GM18909 (cell line): ENCODE measurements at regions not wholly inside any gene's neighbourhood (a gene's known extent, or its start where the extent isn't known, plus 50 kb on each side); places are given as distances from the start of the nearest gene placed in this dataset.
A peak's percentile ranks its signal among the peaks of the same experiment; 100 is the strongest.
"Not testable (repeated sequence)": the region's sequence is repeated elsewhere in the genome, so short reads cannot be mapped to it uniquely, and the experiment has no call there.

Experiments
- ATAC-seq: cut with Tn5 transposase; IDR thresholded peaks from one replicate; pipeline ENCODE4 v1.9.1; 2021; ENCODE audit warnings: mild to moderate bottlenecking; ENCODE audit not compliant: unreplicated experiment, poor library complexity

GRCh38 chr18:32884543-32884942 is 111.7 kb upstream of the KLHL14 start:
- peak; percentile 84 for ATAC-seq

DNA sequence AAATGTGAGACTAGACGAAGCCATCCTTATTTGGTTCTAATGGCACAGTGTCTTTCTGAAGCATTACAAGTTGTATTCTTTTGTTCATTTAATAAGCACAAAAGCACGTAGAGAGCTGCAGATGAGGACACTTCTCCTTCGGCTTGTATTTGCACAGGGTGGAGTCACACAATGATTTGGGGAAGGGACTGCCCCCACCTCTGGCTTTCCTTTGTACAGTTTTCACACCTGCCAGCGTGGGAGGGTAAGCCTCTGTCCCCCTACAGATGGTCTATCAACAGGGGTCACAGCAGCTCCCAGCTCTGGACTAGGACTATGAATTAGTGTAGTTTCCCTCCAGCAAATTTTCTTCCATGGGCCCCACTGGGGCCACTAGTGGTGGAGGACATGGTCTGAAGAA is 108.2 kb upstream of the KLHL14 start:
- ATAC-seq: no peak

DNA sequence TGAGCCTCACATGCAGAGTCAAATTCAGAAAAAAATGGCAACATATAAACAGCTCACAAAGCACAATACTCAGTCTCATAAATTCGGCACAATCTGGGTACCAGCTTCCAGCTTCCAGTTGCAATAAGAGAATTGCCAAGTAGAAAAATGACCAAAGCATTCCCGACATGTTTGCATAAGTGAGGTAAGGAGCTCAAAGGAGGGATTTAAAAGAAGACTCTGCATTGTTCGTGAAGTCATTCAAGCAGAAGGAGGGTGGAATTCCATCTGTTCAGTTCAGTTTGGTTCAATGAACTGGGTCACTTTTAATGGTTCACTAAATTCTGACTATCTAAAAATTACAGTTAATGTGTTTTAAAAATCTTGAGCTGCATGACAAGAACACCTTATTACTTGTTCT is 106.7 kb upstream of the KLHL14 start:
- ATAC-seq: no peak

GRCh38 chr18:32878436-32878835 is 105.6 kb upstream of the KLHL14 start:
- no peak for ATAC-seq

GRCh38 chr18:32877371-32877770 is 104.5 kb upstream of the KLHL14 start:
- no peak for ATAC-seq

GRCh38 chr18:32875625-32876024 is 102.8 kb upstream of the KLHL14 start:
- no peak for ATAC-seq

DNA sequence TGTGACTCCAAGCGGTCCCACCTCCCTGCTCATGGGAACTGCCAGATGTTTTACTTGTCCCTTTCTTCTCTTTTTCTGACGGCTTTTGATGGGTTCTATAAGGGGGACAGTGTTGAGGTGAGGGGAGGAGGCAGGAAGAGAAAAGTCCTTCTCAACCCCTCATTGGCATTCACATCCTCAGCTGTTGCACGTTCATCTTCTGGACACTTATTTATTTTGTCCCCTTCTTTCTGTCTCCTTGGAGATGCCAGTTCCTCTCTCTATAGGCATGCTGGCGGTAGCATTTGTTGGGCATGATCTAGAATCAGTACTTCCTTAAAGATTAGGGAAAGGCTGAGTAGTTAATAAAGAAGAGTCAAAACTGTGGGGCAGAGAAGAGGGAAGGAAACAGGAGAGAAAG is 99.0 kb upstream of the KLHL14 start:
- no peak for ATAC-seq

- ATAC-seq: no peak
Measured at GRCh38 chr18:32870611-32871010, 97.8 kb upstream of the KLHL14 start.

- no peak for ATAC-seq
Measured at GRCh38 chr18:32868406-32868805, 95.6 kb upstream of the KLHL14 start.

DNA sequence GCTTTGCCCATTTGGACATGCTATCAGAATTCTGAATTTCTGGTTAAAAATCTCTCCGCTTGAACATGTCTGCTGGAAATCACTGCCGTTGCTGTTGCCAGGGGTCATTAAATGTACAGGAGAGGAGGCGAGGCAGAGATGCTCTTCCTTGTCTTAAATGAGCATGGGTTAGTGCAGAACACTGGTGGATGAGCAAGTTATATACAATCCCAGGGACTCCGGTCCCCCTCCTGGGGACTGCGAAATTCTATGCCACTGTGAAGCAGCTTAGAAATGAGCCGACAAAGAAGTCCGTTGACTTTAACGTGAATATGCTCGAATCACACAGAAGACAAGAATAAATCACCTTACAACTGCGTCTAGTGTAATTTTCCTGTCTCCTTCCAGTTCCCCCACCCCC is 95.1 kb upstream of the KLHL14 start:
- no peak for ATAC-seq

- no peak for ATAC-seq
Measured at GRCh38 chr18:32867330-32867729, 94.5 kb upstream of the KLHL14 start.

DNA sequence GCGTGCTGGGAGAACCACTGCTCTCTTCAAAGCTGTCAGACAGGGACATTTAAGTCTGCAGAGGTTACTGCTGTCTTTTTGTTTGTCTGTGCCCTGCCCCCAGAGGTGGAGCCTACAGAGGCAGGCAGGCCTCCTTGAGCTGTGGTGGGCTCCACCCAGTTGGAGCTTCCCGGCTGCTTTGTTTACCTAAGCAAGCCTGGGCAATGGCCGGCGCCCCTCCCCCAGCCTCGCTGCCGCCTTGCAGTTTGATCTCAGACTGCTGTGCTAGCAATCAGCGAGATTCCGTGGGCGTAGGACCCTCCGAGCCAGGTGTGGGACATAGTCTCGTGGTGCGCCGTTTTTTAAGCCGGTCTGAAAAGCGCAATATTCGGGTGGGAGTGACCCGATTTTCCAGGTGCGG is 89.2 kb upstream of the KLHL14 start:
- not testable (repeated sequence) for ATAC-seq

DNA sequence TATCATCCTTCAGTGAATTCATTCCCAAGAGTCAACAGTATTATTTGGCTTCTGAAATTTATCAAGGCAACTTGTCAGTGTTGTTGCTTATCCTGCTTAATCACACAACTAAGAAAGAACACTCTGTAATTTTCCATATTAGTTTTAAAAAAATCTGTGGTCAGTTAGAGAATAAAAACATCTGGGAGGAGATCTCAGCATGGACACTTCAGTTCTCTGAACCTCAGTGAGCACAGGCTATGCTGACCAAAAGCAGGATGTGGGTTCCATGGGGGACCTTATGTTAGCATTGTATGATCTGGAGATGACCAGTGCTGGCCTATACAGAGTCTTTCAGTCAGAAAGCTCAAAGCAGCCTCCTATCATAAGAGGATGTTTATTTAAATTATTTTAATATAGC is 79.1 kb upstream of the KLHL14 start:
- ATAC-seq: no peak

DNA sequence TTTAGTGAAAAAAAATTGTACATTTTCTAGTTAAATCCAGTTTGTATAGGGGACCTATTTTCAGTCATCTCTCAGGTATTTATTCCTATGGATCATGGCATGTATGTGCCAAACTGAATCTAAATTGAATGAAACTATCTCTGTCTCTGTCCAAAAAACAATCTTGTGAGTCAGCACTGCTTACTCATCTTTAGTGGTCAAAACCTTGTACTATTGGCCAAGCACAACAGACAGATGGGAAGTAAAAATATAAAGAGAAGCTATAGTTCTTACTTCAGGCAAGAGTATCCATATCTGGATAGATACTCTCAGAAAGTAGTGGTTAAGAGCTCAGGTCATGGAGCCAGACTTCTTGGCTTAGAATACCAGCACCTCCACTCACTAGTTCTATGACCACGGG is 76.0 kb upstream of the KLHL14 start:
- no peak for ATAC-seq

DNA sequence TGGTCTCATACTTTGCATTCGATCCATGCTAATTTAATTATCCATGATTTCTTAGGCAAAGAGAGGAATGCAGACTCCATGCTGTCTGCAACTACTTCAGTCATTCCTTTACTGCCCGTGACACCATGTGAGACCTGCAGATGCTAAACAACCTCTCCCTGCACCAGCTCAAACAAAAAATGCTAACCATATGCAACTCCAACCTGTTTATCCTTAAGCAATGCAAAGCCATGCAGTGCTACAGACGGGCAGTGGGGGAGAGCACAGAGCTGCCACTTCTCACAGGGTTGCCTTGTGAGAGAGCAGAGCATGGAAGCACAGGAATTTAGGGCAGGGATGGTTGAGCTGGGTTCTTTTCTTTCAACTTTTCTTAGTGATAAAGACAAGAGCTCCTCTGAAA is 74.9 kb upstream of the KLHL14 start:
- ATAC-seq: no peak

DNA sequence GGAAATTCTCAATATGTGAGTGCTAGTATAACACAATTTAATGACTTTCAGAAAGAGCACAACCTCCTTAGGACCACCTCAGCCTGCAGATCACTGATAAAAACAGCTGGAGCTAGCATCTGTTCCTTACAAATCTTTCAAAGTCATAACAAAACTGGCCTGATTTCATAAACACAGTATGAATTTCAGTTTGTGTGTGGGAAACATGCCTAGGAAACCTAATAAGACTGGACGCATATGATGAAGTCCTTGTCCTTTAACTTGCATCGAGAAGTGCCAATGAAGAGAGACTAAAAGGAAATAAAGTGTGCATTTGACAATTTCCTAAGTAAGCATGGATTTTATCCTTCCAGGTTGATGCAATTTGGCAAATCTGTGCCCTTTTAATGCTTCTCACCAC is 74.1 kb upstream of the KLHL14 start:
- ATAC-seq: no peak

DNA sequence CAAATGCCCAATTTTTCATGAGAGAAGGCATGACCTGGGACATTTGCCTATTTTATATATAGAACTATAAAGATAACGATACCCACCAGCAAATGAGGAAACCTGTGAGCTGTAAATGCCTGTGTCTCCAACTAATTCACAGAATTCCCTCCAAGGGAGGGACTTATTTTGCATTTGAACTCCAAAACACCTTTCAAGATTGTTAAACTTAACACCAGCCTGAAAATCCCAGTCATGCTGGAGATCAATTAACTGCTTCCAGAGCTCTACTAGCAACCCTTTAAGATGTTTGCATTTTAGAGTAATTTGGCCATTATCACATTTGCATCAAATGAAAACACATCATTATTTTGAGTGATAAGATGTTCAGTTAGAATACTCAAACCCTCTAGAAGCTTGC is 68.1 kb upstream of the KLHL14 start:
- no peak for ATAC-seq

GRCh38 chr18:32835951-32836350 is 63.1 kb upstream of the KLHL14 start:
- ATAC-seq: no peak

- no peak for ATAC-seq
Measured at GRCh38 chr18:32831781-32832180, 59.0 kb upstream of the KLHL14 start.

- ATAC-seq: no peak
Measured at GRCh38 chr18:32823226-32823625, 50.4 kb upstream of the KLHL14 start.
